Suppressor macrophage (primary cell): ENCODE measurements at regions not wholly inside any gene's neighbourhood (a gene's known extent, or its start where the extent isn't known, plus 50 kb on each side); places are given as distances from the start of the nearest gene placed in this dataset.

Source experiments
- DNase-seq, 4 experiments: peaks; one replicate each; pipeline ENCODE4 v3.0.0-alpha.2; 2020 to 2022

- no peak for DNase-seq
Measured at GRCh38 chr5:89922161-89922560, 487.4 kb downstream of the CETN3 start.

GRCh38 chr5:89917112-89917511 lies 492.4 kb downstream of the CETN3 start:
- DNase-seq: no peak

- DNase-seq: no peak
Measured at GRCh38 chr5:89916131-89916530, 493.4 kb downstream of the CETN3 start.

GRCh38 chr5:89908876-89909275 lies 500.7 kb downstream of the CETN3 start:
- no peak for DNase-seq

- DNase-seq: peak in 2 of 4 experiments; percentile 36 to 44
Measured at GRCh38 chr5:89904442-89904841, 505.1 kb downstream of the CETN3 start.

- DNase-seq: no peak
Measured at GRCh38 chr5:89901983-89902382, 507.6 kb downstream of the CETN3 start.

GRCh38 chr5:89901346-89901745 lies 508.2 kb downstream of the CETN3 start:
- DNase-seq: no peak

GRCh38 chr5:89900346-89900745 lies 509.2 kb downstream of the CETN3 start:
- DNase-seq: no peak

- DNase-seq: no peak
Measured at GRCh38 chr5:89899559-89899958, 510.0 kb downstream of the CETN3 start.

GRCh38 chr5:89893546-89893945 lies 516.0 kb downstream of the CETN3 start:
- no peak for DNase-seq

GRCh38 chr5:89885670-89886069 lies 523.9 kb downstream of the CETN3 start:
- DNase-seq: no peak

GRCh38 chr5:89883967-89884366 lies 525.6 kb downstream of the CETN3 start:
- DNase-seq: no peak

GRCh38 chr5:89878140-89879132 lies 531.1 kb downstream of the CETN3 start:
- DNase-seq: peak; percentile 1 to 54 (median 28)

- DNase-seq: no peak
Measured at GRCh38 chr5:89871906-89872305, 537.6 kb downstream of the CETN3 start.

- no peak for DNase-seq
Measured at GRCh38 chr5:89869346-89869745, 540.2 kb downstream of the CETN3 start.

- no peak for DNase-seq
Measured at GRCh38 chr5:89866410-89866809, 543.1 kb downstream of the CETN3 start.

- no peak for DNase-seq
Measured at GRCh38 chr5:89864941-89865340, 544.6 kb downstream of the CETN3 start.

- DNase-seq: no peak
Measured at GRCh38 chr5:89857790-89858189, 551.8 kb downstream of the CETN3 start.

- no peak for DNase-seq
Measured at GRCh38 chr5:89855417-89855816, 554.1 kb downstream of the CETN3 start.

GRCh38 chr5:89851911-89852310 lies 557.6 kb downstream of the CETN3 start:
- no peak for DNase-seq

GRCh38 chr5:89850513-89850865 lies 559.1 kb downstream of the CETN3 start:
- no peak for DNase-seq

- DNase-seq: no peak
Measured at GRCh38 chr5:89849830-89850512, 559.6 kb downstream of the CETN3 start.

GRCh38 chr5:89847743-89848142 lies 561.8 kb downstream of the CETN3 start:
- no peak for DNase-seq

GRCh38 chr5:89844548-89844947 lies 565.0 kb downstream of the CETN3 start:
- no peak for DNase-seq
